ENCODE measurements at regions not wholly inside any gene's neighbourhood (a gene's known extent, or its start where the extent isn't known, plus 50 kb on each side); places are given as distances from the start of the nearest gene placed in this dataset.
A peak's percentile ranks its signal among the peaks of the same experiment; 100 is the strongest.

- no peaks in the 10 kb centered on the region for H3K4me1 ChIP-seq
- TF ChIP-seq POLR2AphosphoS5 (IDR thresholded peaks at IDR 0.05) (no peak), EP300 (IDR thresholded peaks at IDR 0.05) (no peak), POLR2A (IDR thresholded peaks at IDR 0.05) (no peak), CTCF (IDR thresholded peaks at IDR 0.05) (no peak)
- 54 to 72% (median 67%) methylated on average over 12 of the region's 12 CpGs for WGBS, 5 donors
- H3K9me3 ChIP-seq: peaks cover 0 to 10% (median 0%) of the 10 kb centered on the region in 4 donors
- H3K27ac ChIP-seq: no peak overlapping the region
- H3K4me3 ChIP-seq: no peak overlapping the region
- H3K36me3 ChIP-seq: no peaks in the 10 kb centered on the region
- H3K27me3 ChIP-seq: no peaks in the 10 kb centered on the region
- intact Hi-C loops (cut with DNase I; ENCODE audit: low total_unique reads): no loop called here
- DNase-seq: no peak
Observed at GRCh38 chr10:14468023-14468441, 137.3 kb upstream of the FRMD4A start.

GRCh38 chr10:14466257-14466656 lies 135.5 kb upstream of the FRMD4A start:
- H3K4me1 ChIP-seq: no peaks in the 10 kb centered on the region
- WGBS, 5 donors: 40 to 61% (median 54%) methylated on average over 3 of the region's 3 CpGs
- no peak for TF ChIP-seq CTCF (IDR thresholded peaks at IDR 0.05)
- TF ChIP-seq POLR2AphosphoS5 (IDR thresholded peaks at IDR 0.05): no peak
- no peak for TF ChIP-seq POLR2A (IDR thresholded peaks at IDR 0.05)
- no peak for TF ChIP-seq EP300 (IDR thresholded peaks at IDR 0.05)
- DNase-seq: peak in 1 of 2 donors; percentile 41
- intact Hi-C loops (cut with DNase I; ENCODE audit: low total_unique reads): no loop called here
- H3K4me3 ChIP-seq: no peak overlapping the region
- H3K27ac ChIP-seq: no peak overlapping the region
- H3K36me3 ChIP-seq: no peaks in the 10 kb centered on the region
- H3K27me3 ChIP-seq: no peaks in the 10 kb centered on the region
- peaks cover 0 to 10% (median 0%) of the 10 kb centered on the region in 4 donors for H3K9me3 ChIP-seq

- intact Hi-C loops (cut with DNase I; ENCODE audit: low total_unique reads): no loop called here
- Histone ChIP-seq H3K4me3 (no peak overlapping the region), H3K27ac (no peak overlapping the region), H3K4me1 (no peaks in the 10 kb centered on the region), H3K9me3 (peaks cover 0 to 10% (median 0%) of the 10 kb centered on the region in 4 donors), H3K36me3 (no peaks in the 10 kb centered on the region), H3K27me3 (no peaks in the 10 kb centered on the region)
- no peak for TF ChIP-seq POLR2AphosphoS5 (IDR thresholded peaks at IDR 0.05)
- no peak for TF ChIP-seq POLR2A (IDR thresholded peaks at IDR 0.05)
- no peak for TF ChIP-seq CTCF (IDR thresholded peaks at IDR 0.05)
- TF ChIP-seq EP300 (IDR thresholded peaks at IDR 0.05): no peak
- WGBS, 5 donors: 63 to 77% (median 72%) methylated on average over 2 of the region's 2 CpGs
- no peak for DNase-seq
Observed at GRCh38 chr10:14460447-14460846, 129.7 kb upstream of the FRMD4A start.

GRCh38 chr10:14459665-14460064 lies 128.9 kb upstream of the FRMD4A start:
- intact Hi-C loops (cut with DNase I; ENCODE audit: low total_unique reads): no loop called here
- DNase-seq: peak in 1 of 2 donors; percentile 34
- Histone ChIP-seq H3K9me3 (peaks cover 0 to 9% (median 0%) of the 10 kb centered on the region in 4 donors), H3K4me1 (no peaks in the 10 kb centered on the region), H3K36me3 (no peaks in the 10 kb centered on the region), H3K27ac (no peak overlapping the region), H3K4me3 (no peak overlapping the region), H3K27me3 (no peaks in the 10 kb centered on the region)
- WGBS, 5 donors: 6 to 22% (median 11%) methylated on average over 2 of the region's 2 CpGs
- TF ChIP-seq EP300 (IDR thresholded peaks at IDR 0.05) (no peak), CTCF (IDR thresholded peaks at IDR 0.05) (no peak), POLR2A (IDR thresholded peaks at IDR 0.05) (no peak), POLR2AphosphoS5 (IDR thresholded peaks at IDR 0.05) (no peak)

Measured in stomach (tissue), 8 donors.